ACHN (cell line): ENCODE measurements at regions not wholly inside any gene's neighbourhood (a gene's known extent, or its start where the extent isn't known, plus 50 kb on each side); places are given as distances from the start of the nearest gene placed in this dataset.
"Not testable (repeated sequence)": the region's sequence is repeated elsewhere in the genome, so short reads cannot be mapped to it uniquely, and the experiment has no call there.

Source experiments
- DNase-seq: peaks from one replicate; pipeline ENCODE4 v3.0.0-alpha.2; 2015
- in situ Hi-C: cut with HindIII; loops from 2 replicates; pipeline ENCODE4 v1.10.0; 2017; ENCODE audit warnings: low sequenced_read_pairs, low pct_ligation_motif_present, low pct_unique_long_range_greater_than_20kb

DNA sequence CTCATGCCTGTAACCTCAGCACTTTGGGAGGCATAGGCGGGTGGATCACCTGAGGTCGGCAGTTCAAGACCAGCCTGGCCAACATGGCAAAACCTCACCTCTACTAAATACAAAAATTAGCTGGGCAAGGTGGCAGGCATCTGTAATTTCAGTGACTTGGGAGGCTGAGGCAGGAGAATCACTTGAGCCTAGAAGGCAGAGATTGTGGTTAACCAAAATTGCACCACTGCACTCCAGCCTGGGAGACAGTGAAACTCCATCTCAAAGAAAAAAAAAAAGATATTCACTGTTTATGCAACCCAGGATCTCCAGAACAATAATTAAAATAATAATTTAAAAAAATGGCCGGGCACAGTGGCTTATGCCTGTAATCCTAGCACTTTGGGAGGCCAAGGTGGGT lies 247.5 kb downstream of the LIPI start:
- DNase-seq, in situ Hi-C loops: not testable (repeated sequence)

DNA sequence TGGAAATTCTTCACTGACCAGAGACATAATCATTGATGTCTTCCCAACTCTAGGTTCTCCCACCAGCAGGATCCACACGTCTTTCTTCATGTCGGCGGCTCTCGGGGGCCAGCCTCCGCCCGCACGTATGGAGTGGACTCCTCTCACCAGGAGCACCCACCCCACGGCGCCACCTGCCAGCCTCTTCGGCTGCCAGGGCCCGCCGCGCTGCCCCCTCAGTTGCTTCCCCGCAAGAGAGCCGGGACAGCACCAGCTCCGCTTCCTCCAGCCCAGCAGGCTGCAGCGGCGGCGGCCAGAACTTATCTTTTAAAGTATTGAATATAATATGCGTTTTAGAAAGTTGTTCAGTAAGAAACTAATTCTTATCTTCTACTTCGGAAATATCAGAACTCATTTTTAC lies 273.5 kb downstream of the LIPI start:
- no peak for DNase-seq
- in situ Hi-C loops, result no loop called here

DNA sequence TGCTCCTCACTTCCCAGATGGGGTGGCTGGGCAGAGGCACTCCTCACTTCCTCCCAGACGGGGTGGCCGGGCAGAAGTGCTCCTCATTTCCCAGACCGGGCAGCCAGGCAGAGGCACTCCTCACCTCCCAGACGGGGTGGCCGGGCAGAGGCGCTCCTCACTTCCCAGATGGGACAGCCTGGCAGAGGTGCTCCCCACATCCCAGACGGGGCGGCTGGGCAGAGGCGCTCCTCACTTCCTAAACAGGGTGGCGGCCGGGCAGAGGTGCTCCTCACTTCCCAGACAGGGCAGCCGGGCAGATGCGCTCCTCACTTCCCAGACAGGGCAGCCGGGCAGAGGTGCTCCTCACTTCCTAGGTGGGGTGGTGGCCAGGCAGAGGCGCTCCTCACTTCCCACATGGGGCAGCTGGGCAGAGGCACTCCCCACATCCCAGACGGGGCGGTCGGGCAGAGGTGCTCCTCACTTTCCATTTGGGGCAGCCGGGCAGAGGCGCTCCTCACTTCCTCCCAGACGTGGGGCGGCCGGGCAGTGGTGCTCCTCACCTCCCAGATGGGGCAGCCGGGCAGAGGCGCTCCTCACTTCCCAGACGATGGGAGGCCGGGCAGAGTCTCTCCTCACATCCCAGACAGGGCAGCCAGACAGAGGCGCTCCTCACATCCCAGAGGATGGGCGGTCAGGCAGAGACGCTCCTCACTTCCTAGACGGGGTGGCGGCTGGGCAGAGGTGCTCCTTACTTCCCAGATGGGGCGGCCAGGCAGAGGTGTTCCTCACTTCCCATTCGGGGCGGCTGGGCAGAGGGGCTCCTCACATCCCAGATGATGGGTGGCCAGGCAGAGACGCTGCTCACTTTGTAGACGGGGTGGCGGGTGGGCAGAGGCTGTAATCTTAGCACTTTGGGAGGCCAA lies 274.5 kb downstream of the LIPI start:
- DNase-seq, in situ Hi-C loops: not testable (repeated sequence)

DNA sequence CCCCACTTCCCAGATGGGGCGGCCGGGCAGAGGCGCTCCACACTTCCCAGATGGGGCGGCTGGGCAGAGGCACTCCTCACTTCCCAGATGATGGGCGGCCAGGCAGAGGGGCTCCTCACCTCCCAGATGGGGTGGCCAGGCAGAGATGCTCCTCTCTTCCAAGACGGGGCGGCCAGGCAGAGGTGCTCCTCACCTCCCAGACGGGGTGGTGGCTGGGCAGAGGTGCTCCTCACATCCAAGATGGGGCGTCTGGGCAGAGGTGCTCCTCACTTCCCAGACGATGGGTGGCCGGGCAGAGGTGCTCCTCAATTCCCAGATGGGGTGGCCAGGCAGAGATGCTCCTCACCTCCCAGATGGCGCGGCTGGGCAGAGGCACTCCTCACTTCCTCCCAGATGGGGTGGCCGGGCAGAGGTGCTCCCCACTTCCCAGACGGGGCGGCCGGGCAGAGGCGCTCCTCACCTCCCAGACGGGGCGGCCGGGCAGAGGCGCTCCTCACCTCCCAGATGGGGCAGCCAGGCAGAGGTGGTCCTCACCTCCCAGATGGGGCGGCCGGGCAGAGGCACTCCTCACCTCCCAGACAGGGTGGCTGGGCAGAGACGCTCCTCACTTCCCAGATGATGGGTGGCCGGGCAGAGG lies 275.2 kb downstream of the LIPI start:
- in situ Hi-C loops, DNase-seq: not testable (repeated sequence)

DNA sequence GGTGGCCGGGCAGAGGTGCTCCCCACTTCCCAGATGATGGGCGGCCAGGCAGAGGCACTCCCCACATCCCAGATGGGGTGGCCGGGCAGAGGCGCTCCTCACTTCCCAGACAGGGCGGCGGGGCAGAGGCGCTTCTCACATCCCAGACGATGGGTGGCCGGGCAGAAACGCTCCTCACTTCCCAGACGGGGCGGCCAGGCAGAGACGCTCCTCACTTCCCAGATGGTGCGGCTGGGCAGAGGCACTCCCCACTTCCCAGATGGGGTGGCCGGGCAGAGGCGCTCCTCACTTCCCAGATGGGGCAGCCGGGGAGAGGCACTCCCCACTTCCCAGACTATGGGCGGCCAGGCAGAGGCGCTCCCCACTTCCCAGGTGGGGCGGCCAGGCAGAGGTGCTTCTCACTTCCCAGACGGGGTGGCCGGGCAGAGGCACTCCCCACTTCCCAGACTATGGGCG lies 275.8 kb downstream of the LIPI start:
- in situ Hi-C loops, DNase-seq: not testable (repeated sequence)

DNA sequence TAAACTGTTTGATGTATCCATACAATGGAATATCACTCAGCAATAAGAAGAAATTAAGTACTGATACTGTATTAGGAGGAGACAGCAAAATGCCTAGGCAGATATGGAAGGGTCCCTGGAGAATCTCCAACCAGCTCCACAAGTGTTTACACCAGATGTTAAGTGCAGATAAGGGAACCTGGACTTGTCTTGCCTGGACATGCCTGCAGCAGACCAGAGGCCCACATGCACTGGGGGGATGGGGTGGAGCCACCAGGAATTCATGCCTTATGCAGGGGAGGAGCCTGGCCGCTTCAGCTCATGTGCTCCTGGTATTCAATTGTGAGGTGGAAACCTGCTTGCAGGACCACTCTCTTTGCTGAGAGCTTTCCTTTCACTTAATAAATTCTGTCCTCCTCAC lies 287.6 kb downstream of the LIPI start:
- in situ Hi-C loops, DNase-seq: not testable (repeated sequence)

DNA sequence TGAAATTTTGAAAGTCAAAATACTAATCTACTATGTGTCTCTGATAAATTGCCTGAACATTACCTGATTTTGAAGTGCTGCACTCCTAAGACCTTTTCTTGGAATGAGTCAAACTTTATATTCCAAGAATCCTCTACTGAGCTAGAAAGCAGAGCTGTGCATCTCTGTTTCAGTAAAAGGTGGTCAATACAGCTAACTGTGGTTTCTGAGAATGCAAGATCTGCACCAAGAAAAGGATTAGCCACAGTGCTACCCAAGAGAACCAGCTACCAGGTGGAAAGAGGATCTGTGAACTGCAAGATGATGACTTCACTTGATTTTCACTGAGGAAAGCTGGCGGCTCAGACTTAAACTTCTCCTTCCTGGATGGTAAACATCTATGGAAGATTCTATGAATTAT lies 289.3 kb downstream of the LIPI start:
- in situ Hi-C loops, DNase-seq: not testable (repeated sequence)

DNA sequence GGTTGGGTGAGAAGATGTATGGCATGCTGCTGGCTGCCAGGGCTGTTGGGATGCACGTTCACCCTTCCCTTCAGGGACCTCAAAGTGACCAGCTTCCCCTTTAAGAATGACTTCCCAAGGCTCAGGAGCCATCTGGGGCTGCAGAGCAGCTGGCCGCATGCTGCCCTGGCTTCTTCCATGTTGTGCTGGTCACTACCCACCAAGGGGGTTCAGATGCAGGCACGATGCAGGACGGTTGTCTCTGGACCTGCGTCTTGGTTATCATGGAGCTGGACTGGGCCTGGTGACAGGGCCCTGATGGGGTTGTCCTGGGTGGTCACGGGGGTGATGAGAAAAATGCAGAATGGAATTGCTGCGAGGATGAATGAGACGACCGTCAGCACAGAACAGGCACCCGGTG lies 297.8 kb downstream of the POTED start:
- in situ Hi-C loops, DNase-seq: not testable (repeated sequence)

DNA sequence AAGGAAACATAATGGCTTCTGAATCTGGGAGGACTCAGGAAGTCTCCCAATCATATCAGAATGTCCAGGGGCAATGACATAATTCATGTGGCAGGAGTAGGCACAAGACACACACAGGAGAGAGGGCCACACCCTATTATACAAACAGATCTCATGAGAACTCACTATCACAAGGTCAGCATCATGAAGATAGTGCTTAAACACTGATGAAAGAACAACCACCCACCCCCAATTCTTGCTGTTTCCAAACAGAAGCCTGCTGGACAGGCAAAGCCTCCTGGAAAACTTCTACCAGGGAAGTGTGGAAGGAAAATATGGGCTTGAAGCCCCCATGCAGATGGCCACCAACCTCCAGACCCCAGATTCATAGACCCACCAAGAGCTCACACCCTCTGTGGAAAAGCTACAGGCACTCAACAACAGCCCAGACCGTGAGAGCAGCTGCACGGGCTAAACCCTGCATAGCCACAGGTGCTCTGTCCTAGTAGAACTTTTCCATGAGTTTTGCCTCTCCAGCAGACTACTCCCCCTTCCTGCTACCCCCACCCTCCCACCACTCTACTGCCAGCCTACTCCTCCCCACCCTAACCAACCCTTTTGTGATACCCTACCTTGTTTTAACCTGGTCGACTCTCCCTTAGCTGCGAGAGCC lies 287.1 kb downstream of the POTED start:
- in situ Hi-C loops, DNase-seq: not testable (repeated sequence)

DNA sequence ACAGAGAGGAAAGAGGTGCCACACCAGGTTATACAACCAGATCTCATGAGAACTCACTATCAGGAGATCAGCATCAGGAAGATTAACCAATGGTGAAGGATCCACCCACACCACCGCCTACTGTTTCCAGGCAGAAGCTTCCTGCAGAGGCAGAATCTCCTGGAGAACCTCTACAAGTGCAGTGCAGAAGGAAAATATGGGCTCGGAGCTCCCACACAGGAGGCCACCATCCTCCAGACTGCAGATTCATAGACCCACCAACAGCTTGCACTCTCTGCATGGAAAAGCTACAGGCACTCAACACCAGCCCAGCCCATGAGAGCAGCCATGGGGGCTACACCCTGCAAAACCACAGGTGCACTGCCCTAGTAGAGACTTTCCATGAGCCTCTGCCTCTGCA lies 284.0 kb downstream of the POTED start:
- DNase-seq, in situ Hi-C loops: not testable (repeated sequence)

DNA sequence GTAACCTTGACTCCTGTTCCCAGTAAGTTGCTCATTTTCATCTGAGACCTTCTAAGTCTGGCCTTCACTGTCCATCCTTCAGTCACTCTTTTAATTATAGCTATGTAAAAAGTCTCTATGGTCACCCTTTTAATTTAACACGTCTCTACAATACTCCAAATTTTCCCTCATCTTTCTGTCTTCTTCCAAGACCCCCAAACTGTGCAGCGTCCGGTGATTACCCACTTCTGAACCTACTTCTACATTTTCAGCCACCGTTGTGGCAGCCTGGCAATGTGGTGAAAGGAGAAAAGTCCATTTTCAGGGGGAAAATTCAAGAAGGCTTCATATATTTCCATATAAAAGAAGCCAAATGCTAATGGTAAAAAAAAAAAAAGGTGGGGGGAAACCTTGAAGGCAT lies 283.4 kb downstream of the POTED start:
- in situ Hi-C loops, DNase-seq: not testable (repeated sequence)

DNA sequence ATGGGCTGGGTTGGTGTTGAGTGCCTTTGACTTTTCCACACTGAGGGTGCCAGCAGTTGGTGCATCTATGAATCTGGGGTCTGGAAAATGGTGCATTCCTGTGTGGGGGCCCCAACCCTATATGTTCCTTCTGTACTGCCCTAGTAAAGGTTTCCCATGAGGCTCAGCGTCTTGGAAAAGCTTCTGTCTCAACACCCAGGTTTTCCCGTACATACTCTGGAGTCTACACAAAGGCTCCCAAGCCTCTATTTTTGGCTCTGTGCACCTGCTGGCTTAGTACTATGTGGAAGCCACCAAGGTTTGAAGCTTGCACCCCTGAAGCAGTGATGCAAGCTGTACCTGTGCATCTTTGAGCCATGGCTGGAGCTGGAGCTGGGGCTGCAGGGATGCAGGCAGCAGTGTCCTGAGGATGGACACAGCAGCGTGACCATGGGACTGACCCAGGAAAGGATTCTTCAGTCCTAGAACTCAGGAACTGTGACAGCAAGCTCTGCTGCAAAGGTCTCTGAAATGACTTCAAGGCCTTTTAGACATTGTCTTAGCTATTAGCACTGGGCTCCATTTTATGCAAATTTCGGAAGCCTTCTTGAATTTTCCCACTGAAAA lies 282.7 kb downstream of the POTED start:
- DNase-seq, in situ Hi-C loops: not testable (repeated sequence)

DNA sequence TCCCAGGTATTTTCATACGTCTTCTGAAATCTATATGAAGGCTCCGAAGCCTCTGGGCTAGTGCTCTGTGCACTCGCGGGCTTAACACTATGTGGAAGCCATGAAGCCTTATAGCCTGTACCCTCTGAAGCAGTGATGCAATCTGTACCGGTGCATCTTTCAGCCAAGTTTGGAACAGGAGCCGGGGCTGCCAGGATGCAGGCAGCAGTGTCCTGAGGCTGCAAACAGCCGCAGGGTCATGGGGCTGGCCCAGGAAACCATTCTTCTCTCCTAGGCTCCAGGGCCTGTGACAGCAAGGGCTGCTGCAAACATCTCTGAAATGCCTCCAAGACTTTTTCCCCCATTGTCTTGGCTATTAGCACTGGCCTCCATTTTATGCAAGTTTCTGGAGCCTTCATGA lies 279.6 kb downstream of the POTED start:
- in situ Hi-C loops, DNase-seq: not testable (repeated sequence)

DNA sequence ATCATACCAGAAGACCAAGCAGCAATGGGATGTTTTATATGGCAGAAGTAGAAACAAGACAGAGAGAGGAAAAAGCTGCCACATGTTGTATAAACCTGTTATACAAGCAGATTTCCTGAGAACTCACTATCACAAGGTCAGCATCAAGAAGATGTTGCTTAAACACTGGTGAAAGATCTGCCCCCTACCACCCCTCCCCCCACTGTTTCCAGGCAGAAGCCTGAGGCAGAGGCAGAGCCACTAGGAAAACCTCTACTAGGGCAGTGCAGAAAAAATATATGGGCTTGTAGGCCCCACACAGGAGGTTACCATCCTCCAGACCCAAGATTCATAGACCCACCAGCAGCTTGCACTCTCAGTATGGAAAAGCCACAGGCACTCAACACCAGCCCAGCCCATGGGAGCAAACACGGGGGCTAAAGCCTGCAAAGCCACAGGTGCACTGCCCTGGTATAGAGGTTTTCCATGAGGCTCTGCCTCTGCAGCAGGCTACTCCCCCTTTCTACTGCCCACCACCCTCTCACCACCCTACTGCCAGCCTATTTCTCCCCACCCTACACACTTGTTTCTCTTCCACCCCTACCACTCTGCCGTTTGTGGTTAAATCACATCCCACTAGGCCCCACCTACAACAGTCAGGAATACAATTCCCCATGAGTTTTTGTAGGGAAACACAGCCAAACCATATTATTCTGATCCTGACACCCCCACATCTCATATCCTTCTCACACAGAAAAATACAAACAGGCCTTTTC lies 274.2 kb downstream of the POTED start:
- DNase-seq, in situ Hi-C loops: not testable (repeated sequence)

DNA sequence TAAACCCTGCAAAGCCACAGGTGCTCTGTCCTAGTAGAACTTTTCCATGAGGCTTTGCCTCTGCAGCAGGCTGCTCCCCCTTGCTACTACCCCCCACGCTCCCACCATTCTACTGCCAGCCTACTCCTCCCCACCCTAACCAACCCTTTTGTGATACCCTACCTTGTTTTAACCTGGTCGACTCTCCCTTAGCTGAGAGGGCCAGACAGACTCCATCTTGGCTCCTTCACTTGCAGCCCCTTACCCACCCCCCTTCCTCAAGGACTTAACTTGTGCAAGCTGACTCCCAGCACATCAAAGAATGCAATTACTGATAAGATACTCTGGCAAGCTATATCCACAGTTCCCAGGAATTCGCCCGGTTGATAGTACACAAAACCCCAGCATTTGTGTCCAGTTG lies 267.9 kb downstream of the POTED start:
- in situ Hi-C loops, DNase-seq: not testable (repeated sequence)

DNA sequence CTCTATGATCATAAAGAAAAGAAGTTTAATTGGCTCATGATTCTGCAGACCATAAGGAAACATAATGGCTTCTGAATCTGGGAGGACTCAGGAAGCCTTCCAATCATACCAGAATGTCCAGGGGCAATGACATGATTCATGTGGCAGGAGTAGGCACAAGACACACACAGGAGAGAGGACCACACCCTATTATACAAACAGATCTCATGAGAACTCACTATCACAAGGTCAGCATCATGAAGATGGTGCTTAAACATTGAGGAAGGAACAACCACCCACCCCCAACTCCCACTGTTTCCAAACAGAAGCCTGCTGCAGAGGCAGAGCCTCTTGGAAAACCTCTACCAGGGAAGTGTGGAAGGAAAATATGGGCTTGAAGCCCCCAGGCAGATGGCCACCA lies 267.4 kb downstream of the POTED start:
- in situ Hi-C loops, DNase-seq: not testable (repeated sequence)

DNA sequence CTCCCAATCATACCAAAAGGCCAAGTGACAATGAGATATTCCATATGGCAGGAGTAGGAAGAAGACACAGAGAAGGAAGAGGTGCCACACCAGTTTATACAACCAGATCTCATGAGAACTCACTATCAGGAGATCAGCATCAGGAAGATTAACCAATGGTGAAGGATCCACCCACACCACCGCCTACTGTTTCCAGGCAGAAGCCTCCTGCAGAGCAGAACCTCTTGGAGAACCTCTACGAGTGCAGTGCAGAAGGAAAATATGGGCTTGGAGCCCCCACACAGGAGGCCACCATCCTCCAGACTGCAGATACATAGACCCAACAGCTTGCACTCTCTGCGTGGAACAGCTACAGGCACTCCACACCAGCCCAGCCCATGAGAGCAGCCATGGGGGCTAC lies 264.4 kb downstream of the POTED start:
- in situ Hi-C loops, DNase-seq: not testable (repeated sequence)

DNA sequence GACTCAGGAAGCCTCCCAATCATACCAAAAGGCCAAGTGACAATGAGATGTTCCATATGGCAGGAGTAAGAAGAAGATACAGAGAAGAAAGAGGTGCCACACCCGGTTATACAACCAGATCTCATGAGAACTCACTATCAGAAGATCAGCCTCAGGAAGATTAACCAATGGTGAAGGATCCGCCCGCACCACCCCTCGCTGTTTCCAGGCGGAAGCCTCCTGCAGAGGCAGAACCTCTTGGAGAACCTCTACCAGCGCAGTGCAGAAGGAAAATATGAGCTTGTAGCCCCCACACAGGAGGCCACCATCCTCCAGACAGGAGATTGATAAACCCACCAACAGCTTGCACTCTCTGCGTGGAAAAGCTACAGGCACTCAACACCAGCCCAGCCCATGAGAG lies 245.1 kb downstream of the POTED start:
- in situ Hi-C loops, result no loop called here
- DNase-seq, result no peak
